GM23338 (cell line): ENCODE measurements at regions not wholly inside any gene's neighbourhood (a gene's known extent, or its start where the extent isn't known, plus 50 kb on each side); places are given as distances from the start of the nearest gene placed in this dataset.

Source experiments
- ATAC-seq: fragments of 200-7000 bp; cut with Tn5 transposase; 3 replicates; pipeline ENCODE4 v1.9.1; 2020
- DNase-seq: peaks from one replicate; pipeline ENCODE4 v3.0.0-alpha.2; 2015; ENCODE audit warnings: low spot score
- H2AFZ ChIP-seq: fragments of 200-600 bp; sonication (generic); 2 replicates; pipeline ENCODE4 v1.8.0; 2016; ENCODE audit warnings: antibody characterized with exemption, mild to moderate bottlenecking, moderate library complexity
- H3F3A ChIP-seq: fragments of 200-600 bp; sonication (generic); replicated peaks from 2 replicates; pipeline ENCODE4 v1.8.0; 2017; ENCODE audit warnings: antibody characterized with exemption, mixed run types, low read depth
- H3K27ac ChIP-seq: fragments of 200-600 bp; sonication (generic); 2 replicates; pipeline ENCODE4 v1.6.1; 2016; ENCODE audit warnings: low read depth
- H3K27me3 ChIP-seq: fragments of 200-600 bp; sonication (generic); 2 replicates; pipeline ENCODE4 v1.8.0; 2016; ENCODE audit warnings: mild to moderate bottlenecking, mixed run types, moderate library complexity; ENCODE audit not compliant: insufficient read depth
- H3K36me3 ChIP-seq: fragments of 200-600 bp; sonication (generic); 2 replicates; pipeline ENCODE4 v1.8.0; 2016; ENCODE audit warnings: mild to moderate bottlenecking; ENCODE audit not compliant: insufficient read depth
- H3K4me1 ChIP-seq: fragments of 200-600 bp; sonication (generic); 2 replicates; pipeline ENCODE4 v1.8.0; 2016; ENCODE audit warnings: mild to moderate bottlenecking, moderate library complexity; ENCODE audit not compliant: insufficient read depth
- H3K4me2 ChIP-seq: fragments of 200-600 bp; sonication (generic); 2 replicates; pipeline ENCODE4 v1.7.1; 2017; ENCODE audit warnings: mixed run types
- H3K4me3 ChIP-seq: fragments of 200-600 bp; sonication (generic); 2 replicates; pipeline ENCODE4 v1.6.1; 2016; ENCODE audit warnings: mixed run types
- H3K79me2 ChIP-seq: fragments of 200-600 bp; sonication (generic); replicated peaks from 2 replicates; pipeline ENCODE4 v1.8.0; 2017; ENCODE audit warnings: mild to moderate bottlenecking; ENCODE audit not compliant: insufficient read depth
- H3K9me2 ChIP-seq: fragments of 200-600 bp; sonication (generic); 2 replicates; pipeline ENCODE4 v1.8.0; 2017; ENCODE audit not compliant: insufficient read depth
- H4K20me1 ChIP-seq: fragments of 200-600 bp; sonication (generic); replicated peaks from 2 replicates; pipeline ENCODE4 v1.8.0; 2017; ENCODE audit warnings: mild to moderate bottlenecking; ENCODE audit not compliant: insufficient read depth
- H3K27ac Mint-ChIP-seq: 2 replicates; pipeline ENCODE4 v1.8.0; 2020; ENCODE audit warnings: inconsistent platforms, mild to moderate bottlenecking, moderate library complexity, mixed read lengths
- H3K27me3 Mint-ChIP-seq: 3 replicates; pipeline ENCODE4 v1.8.0; 2022; ENCODE audit warnings: low read depth, mild to moderate bottlenecking, moderate library complexity, mixed read lengths, inconsistent platforms; ENCODE audit not compliant: insufficient read depth, poor library complexity
- H3K36me3 Mint-ChIP-seq: 3 replicates; pipeline ENCODE4 v1.8.0; 2021; ENCODE audit warnings: low read depth, mild to moderate bottlenecking, inconsistent platforms, moderate library complexity, mixed read lengths
- H3K4me1 Mint-ChIP-seq: 3 replicates; pipeline ENCODE4 v1.8.0; 2020; ENCODE audit warnings: mild to moderate bottlenecking, inconsistent platforms, mixed read lengths
- H3K4me3 Mint-ChIP-seq: 3 replicates; pipeline ENCODE4 v1.8.0; 2021; ENCODE audit warnings: moderate library complexity, mild to moderate bottlenecking, inconsistent platforms, mixed read lengths
- H3K9me3 Mint-ChIP-seq: 3 replicates; pipeline ENCODE4 v1.8.0; 2020; ENCODE audit warnings: moderate library complexity, mild to moderate bottlenecking, inconsistent platforms, mixed read lengths
- CREB1 ChIP-seq: fragments of 250-450 bp; sonication (Bioruptor Pico); IDR thresholded peaks from 2 replicates; pipeline ENCODE4 v1.5.0; 2020; ENCODE audit warnings: low read depth, mild to moderate bottlenecking, moderate library complexity
- EZH2 ChIP-seq: fragments of 200-600 bp; sonication (generic); IDR thresholded peaks from one replicate; pipeline ENCODE4 v1.8.0; 2017; ENCODE audit warnings: antibody characterized with exemption, mild to moderate bottlenecking, low read depth; ENCODE audit not compliant: unreplicated experiment
- EZH2phosphoT487 ChIP-seq: fragments of 200-600 bp; sonication (generic); IDR thresholded peaks from one replicate; pipeline ENCODE4 v1.8.1; 2018; ENCODE audit warnings: antibody characterized with exemption; ENCODE audit not compliant: unreplicated experiment
- JUNB ChIP-seq: IDR thresholded peaks from one replicate; pipeline ENCODE4 v1.6.1; 2016; ENCODE audit warnings: antibody characterized with exemption; ENCODE audit not compliant: unreplicated experiment
- NANOG ChIP-seq: IDR thresholded peaks from 2 replicates; pipeline ENCODE4 v1.6.1; 2016; ENCODE audit warnings: antibody characterized with exemption, borderline replicate concordance
- STAT1 ChIP-seq: IDR thresholded peaks from one replicate; pipeline ENCODE4 v1.6.1; 2016; ENCODE audit warnings: antibody characterized with exemption; ENCODE audit not compliant: unreplicated experiment
- ZNF114 ChIP-seq: fragments of 250-450 bp; sonication (Bioruptor Pico); IDR thresholded peaks from 2 replicates; pipeline ENCODE4 v1.5.0; 2020; ENCODE audit warnings: mild to moderate bottlenecking, moderate library complexity
- ZNF331 ChIP-seq: fragments of 250-450 bp; sonication (Bioruptor Pico); IDR thresholded peaks from 2 replicates; pipeline ENCODE4 v1.5.0; 2020; ENCODE audit warnings: low read depth, mild to moderate bottlenecking, moderate library complexity
- TF ChIP-seq, protein P1 (sequence below): IDR thresholded peaks from 2 replicates; pipeline ENCODE4 v1.6.1; 2016; ENCODE audit warnings: antibody characterized with exemption
- TF ChIP-seq, protein P2 (sequence below): fragments of 250-450 bp; sonication (Bioruptor Pico); IDR thresholded peaks from 2 replicates; pipeline ENCODE4 v1.5.0; 2020; ENCODE audit warnings: mild to moderate bottlenecking, moderate library complexity
- TF ChIP-seq, protein P3 (sequence below): IDR thresholded peaks from one replicate; pipeline ENCODE4 v1.6.1; 2018; ENCODE audit warnings: antibody characterized with exemption; ENCODE audit not compliant: unreplicated experiment

DNA sequence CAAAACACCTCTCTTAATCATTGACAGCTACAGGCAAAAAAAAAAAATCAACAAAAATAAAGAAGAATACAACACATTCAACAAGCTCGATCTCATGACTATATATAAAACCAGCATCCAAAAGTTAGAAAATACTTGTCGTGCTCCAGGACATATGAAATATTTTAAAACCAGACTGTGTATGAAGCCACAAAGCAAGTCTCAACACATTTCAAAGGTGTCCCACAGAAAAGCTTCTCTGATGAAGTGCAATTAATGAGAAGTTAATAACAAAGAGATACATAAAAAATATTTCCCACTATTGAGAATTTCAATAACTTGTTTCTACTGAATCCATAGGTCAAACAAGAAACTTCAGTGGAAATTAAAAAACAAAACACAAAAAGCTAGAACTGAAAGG is 178.7 kb downstream of the PLK2 start:
- TF ChIP-seq NANOG = no peak
- TF ChIP-seq ZNF331 = no peak
- no peak for TF ChIP-seq STAT1
- H3K79me2 ChIP-seq = no peaks in the 10 kb centered on the region
- no peaks in the 10 kb centered on the region for H4K20me1 ChIP-seq
- Mint-ChIP-seq H3K27me3 (peaks cover 4% of the 10 kb centered on the region), H3K27ac (no peak overlapping the region), H3K4me1 (no peaks in the 10 kb centered on the region), H3K9me3 (no peaks in the 10 kb centered on the region), H3K36me3 (no peaks in the 10 kb centered on the region), H3K4me3 (no peak overlapping the region)
- no peaks in the 10 kb centered on the region for H3F3A ChIP-seq
- no peaks in the 10 kb centered on the region for H3K27me3 ChIP-seq
- no peaks in the 10 kb centered on the region for H3K36me3 ChIP-seq
- no peak overlapping the region for H2AFZ ChIP-seq
- ATAC-seq (no peak), DNase-seq (no peak)
- no peak overlapping the region for H3K27ac ChIP-seq
- no peak overlapping the region for H3K4me3 ChIP-seq
- H3K4me1 ChIP-seq = no peaks in the 10 kb centered on the region
- no peak overlapping the region for H3K4me2 ChIP-seq
- no peaks in the 10 kb centered on the region for H3K9me2 ChIP-seq

DNA sequence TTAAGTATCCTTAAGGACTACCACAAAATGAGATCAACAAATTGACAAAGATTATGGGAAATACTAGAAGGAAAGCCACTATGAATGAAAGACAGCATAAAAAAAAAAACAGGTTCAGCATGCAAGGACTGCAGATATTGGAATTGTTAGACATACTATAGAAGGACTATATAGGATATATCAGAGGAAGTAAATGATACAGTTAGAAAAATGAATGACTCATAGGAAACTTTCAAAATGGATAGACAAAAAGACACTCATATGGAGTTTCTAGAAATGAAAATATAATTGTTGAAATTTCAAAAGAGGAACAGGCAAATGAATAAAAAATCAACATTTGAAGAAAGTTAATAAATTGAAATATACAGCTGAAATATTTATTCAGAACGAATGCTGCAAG is 180.6 kb downstream of the PLK2 start:
- Histone ChIP-seq H3K27ac (no peak overlapping the region), H3K4me3 (no peak overlapping the region), H3K4me1 (no peaks in the 10 kb centered on the region), H3K36me3 (no peaks in the 10 kb centered on the region), H3K4me2 (no peak overlapping the region), H3K79me2 (no peaks in the 10 kb centered on the region), H2AFZ (no peak overlapping the region), H4K20me1 (no peaks in the 10 kb centered on the region), H3F3A (no peaks in the 10 kb centered on the region), H3K9me2 (no peaks in the 10 kb centered on the region), H3K27me3 (no peaks in the 10 kb centered on the region)
- no peak for TF ChIP-seq ZNF114 (CRISPR knock-in tag)
- TF ChIP-seq ZNF331 = no peak
- TF ChIP-seq, protein P1, sequence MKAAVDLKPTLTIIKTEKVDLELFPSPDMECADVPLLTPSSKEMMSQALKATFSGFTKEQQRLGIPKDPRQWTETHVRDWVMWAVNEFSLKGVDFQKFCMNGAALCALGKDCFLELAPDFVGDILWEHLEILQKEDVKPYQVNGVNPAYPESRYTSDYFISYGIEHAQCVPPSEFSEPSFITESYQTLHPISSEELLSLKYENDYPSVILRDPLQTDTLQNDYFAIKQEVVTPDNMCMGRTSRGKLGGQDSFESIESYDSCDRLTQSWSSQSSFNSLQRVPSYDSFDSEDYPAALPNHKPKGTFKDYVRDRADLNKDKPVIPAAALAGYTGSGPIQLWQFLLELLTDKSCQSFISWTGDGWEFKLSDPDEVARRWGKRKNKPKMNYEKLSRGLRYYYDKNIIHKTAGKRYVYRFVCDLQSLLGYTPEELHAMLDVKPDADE = no peak
- no peak for TF ChIP-seq JUNB
- TF ChIP-seq CREB1 = no peak
- TF ChIP-seq, protein P2, sequence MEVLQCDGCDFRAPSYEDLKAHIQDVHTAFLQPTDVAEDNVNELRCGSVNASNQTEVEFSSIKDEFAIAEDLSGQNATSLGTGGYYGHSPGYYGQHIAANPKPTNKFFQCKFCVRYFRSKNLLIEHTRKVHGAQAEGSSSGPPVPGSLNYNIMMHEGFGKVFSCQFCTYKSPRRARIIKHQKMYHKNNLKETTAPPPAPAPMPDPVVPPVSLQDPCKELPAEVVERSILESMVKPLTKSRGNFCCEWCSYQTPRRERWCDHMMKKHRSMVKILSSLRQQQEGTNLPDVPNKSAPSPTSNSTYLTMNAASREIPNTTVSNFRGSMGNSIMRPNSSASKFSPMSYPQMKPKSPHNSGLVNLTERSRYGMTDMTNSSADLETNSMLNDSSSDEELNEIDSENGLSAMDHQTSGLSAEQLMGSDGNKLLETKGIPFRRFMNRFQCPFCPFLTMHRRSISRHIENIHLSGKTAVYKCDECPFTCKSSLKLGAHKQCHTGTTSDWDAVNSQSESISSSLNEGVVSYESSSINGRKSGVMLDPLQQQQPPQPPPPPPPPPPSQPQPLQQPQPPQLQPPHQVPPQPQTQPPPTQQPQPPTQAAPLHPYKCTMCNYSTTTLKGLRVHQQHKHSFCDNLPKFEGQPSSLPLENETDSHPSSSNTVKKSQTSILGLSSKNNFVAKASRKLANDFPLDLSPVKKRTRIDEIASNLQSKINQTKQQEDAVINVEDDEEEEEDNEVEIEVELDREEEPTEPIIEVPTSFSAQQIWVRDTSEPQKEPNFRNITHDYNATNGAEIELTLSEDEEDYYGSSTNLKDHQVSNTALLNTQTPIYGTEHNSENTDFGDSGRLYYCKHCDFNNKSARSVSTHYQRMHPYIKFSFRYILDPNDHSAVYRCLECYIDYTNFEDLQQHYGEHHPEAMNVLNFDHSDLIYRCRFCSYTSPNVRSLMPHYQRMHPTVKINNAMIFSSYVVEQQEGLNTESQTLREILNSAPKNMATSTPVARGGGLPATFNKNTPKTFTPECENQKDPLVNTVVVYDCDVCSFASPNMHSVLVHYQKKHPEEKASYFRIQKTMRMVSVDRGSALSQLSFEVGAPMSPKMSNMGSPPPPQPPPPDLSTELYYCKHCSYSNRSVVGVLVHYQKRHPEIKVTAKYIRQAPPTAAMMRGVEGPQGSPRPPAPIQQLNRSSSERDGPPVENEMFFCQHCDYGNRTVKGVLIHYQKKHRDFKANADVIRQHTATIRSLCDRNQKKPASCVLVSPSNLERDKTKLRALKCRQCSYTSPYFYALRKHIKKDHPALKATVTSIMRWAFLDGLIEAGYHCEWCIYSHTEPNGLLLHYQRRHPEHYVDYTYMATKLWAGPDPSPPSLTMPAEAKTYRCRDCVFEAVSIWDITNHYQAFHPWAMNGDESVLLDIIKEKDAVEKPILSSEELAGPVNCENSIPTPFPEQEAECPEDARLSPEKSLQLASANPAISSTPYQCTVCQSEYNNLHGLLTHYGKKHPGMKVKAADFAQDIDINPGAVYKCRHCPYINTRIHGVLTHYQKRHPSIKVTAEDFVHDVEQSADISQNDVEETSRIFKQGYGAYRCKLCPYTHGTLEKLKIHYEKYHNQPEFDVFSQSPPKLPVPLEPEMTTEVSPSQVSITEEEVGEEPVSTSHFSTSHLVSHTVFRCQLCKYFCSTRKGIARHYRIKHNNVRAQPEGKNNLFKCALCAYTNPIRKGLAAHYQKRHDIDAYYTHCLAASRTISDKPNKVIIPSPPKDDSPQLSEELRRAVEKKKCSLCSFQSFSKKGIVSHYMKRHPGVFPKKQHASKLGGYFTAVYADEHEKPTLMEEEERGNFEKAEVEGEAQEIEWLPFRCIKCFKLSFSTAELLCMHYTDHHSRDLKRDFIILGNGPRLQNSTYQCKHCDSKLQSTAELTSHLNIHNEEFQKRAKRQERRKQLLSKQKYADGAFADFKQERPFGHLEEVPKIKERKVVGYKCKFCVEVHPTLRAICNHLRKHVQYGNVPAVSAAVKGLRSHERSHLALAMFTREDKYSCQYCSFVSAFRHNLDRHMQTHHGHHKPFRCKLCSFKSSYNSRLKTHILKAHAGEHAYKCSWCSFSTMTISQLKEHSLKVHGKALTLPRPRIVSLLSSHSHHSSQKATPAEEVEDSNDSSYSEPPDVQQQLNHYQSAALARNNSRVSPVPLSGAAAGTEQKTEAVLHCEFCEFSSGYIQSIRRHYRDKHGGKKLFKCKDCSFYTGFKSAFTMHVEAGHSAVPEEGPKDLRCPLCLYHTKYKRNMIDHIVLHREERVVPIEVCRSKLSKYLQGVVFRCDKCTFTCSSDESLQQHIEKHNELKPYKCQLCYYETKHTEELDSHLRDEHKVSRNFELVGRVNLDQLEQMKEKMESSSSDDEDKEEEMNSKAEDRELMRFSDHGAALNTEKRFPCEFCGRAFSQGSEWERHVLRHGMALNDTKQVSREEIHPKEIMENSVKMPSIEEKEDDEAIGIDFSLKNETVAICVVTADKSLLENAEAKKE (CRISPR knock-in tag) = no peak
- TF ChIP-seq EZH2phosphoT487 = no peak
- TF ChIP-seq EZH2 = no peak
- TF ChIP-seq, protein P3, sequence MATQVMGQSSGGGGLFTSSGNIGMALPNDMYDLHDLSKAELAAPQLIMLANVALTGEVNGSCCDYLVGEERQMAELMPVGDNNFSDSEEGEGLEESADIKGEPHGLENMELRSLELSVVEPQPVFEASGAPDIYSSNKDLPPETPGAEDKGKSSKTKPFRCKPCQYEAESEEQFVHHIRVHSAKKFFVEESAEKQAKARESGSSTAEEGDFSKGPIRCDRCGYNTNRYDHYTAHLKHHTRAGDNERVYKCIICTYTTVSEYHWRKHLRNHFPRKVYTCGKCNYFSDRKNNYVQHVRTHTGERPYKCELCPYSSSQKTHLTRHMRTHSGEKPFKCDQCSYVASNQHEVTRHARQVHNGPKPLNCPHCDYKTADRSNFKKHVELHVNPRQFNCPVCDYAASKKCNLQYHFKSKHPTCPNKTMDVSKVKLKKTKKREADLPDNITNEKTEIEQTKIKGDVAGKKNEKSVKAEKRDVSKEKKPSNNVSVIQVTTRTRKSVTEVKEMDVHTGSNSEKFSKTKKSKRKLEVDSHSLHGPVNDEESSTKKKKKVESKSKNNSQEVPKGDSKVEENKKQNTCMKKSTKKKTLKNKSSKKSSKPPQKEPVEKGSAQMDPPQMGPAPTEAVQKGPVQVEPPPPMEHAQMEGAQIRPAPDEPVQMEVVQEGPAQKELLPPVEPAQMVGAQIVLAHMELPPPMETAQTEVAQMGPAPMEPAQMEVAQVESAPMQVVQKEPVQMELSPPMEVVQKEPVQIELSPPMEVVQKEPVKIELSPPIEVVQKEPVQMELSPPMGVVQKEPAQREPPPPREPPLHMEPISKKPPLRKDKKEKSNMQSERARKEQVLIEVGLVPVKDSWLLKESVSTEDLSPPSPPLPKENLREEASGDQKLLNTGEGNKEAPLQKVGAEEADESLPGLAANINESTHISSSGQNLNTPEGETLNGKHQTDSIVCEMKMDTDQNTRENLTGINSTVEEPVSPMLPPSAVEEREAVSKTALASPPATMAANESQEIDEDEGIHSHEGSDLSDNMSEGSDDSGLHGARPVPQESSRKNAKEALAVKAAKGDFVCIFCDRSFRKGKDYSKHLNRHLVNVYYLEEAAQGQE = no peak
- TF ChIP-seq NANOG = no peak
- Mint-ChIP-seq H3K9me3 (no peaks in the 10 kb centered on the region), H3K4me3 (no peak overlapping the region), H3K27me3 (no peaks in the 10 kb centered on the region), H3K4me1 (no peaks in the 10 kb centered on the region), H3K27ac (no peak overlapping the region), H3K36me3 (no peaks in the 10 kb centered on the region)
- DNase-seq (no peak), ATAC-seq (no peak)
